Tibial nerve (tissue), 4 donors: ENCODE measurements at regions not wholly inside any gene's neighbourhood (a gene's known extent, or its start where the extent isn't known, plus 50 kb on each side); places are given as distances from the start of the nearest gene placed in this dataset.

Experiments used
- EP300 ChIP-seq, 2 donors: sonication (generic); formaldehyde crosslinking; IDR thresholded peaks; one replicate each; pipeline ENCODE4 v1.6.1; 2017; ENCODE audit warnings: antibody characterized with exemption in 2 of 2, mild to moderate bottlenecking in 1 of 2
- TF ChIP-seq, protein P1 (sequence below), 5 experiments: fragments of 200-600 bp in 3 of 5; fragments of 450-650 bp in 2 of 5; sonication (generic) in 3 of 5; IDR thresholded peaks; one replicate each; pipeline ENCODE4 v1.5.1; 2016 to 2019; ENCODE audit warnings: antibody characterized with exemption in 5 of 5, mild to moderate bottlenecking in 3 of 5, moderate library complexity in 2 of 5

DNA sequence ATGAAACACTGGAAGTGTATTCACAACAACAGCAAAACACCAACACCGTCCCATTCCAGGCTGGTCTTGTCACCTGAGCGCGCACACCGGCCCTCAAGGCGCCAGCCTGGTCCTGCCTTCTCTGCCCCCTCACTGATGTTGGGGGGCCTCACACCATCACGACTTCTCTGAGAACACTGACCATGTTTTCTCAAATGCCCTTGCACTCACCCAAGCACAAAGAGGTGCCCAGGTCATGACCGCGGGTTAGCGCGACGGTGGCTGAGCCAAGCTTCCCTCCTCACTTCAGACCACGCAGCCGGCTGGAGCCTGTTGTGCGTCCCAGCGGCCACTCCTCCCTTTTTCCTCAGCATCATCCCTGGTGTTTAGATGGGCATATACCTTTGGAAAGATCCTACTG is 101.3 kb upstream of the SALL3 start:
- TF ChIP-seq, protein P1, sequence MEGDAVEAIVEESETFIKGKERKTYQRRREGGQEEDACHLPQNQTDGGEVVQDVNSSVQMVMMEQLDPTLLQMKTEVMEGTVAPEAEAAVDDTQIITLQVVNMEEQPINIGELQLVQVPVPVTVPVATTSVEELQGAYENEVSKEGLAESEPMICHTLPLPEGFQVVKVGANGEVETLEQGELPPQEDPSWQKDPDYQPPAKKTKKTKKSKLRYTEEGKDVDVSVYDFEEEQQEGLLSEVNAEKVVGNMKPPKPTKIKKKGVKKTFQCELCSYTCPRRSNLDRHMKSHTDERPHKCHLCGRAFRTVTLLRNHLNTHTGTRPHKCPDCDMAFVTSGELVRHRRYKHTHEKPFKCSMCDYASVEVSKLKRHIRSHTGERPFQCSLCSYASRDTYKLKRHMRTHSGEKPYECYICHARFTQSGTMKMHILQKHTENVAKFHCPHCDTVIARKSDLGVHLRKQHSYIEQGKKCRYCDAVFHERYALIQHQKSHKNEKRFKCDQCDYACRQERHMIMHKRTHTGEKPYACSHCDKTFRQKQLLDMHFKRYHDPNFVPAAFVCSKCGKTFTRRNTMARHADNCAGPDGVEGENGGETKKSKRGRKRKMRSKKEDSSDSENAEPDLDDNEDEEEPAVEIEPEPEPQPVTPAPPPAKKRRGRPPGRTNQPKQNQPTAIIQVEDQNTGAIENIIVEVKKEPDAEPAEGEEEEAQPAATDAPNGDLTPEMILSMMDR (IDR thresholded peaks at IDR 0.05): no peak
- TF ChIP-seq EP300 (IDR thresholded peaks at IDR 0.05): no peak
